Right ventricle myocardium superior (tissue), 1 donor: ENCODE measurements at regions not wholly inside any gene's neighbourhood (a gene's known extent, or its start where the extent isn't known, plus 50 kb on each side); places are given as distances from the start of the nearest gene placed in this dataset.

Experiments
- ATAC-seq: fragments of 200-7000 bp; cut with Tn5 transposase; one replicate; pipeline ENCODE4 v1.9.1; 2020; ENCODE audit warnings: mild to moderate bottlenecking; ENCODE audit not compliant: poor library complexity
- DNase-seq: peaks from one replicate; pipeline ENCODE4 v3.0.0-alpha.2; 2020
- intact Hi-C: fragments of 100-400 bp; cut with DNase I; formaldehyde crosslinking; loops from one replicate; pipeline ENCODE4 v1.11.2; 2022
- donor health status: DM: no; HTN: yes; CAD: no; lungs with severe emphysema.

- intact Hi-C loops, result no loop called here
- DNase-seq, result no peak
- ATAC-seq, result no peak
Measured at GRCh38 chr14:81811705-81812269, 278.1 kb upstream of the SEL1L start.

- no peak for DNase-seq
- intact Hi-C loops, result no loop called here
- ATAC-seq, result no peak
Measured at GRCh38 chr14:81818271-81818670, 284.6 kb upstream of the SEL1L start.

GRCh38 chr14:81819344-81819743 is 285.7 kb upstream of the SEL1L start:
- intact Hi-C loops, result no loop called here
- DNase-seq (no peak), ATAC-seq (no peak)

- ATAC-seq, result no peak
- no peak for DNase-seq
- intact Hi-C loops, result no loop called here
Measured at GRCh38 chr14:81819910-81820309, 286.3 kb upstream of the SEL1L start.

- DNase-seq (no peak), ATAC-seq (no peak)
- intact Hi-C loops, result no loop called here
Measured at GRCh38 chr14:81826081-81826480, 292.4 kb upstream of the SEL1L start.

GRCh38 chr14:81829447-81829846 is 295.8 kb upstream of the SEL1L start:
- no peak for ATAC-seq
- intact Hi-C loops, result no loop called here
- no peak for DNase-seq

- DNase-seq, result peak; percentile 79
- intact Hi-C loops, result no loop called here
- peak; percentile 99 for ATAC-seq
Measured at GRCh38 chr14:81831128-81831820, 297.6 kb upstream of the SEL1L start.

GRCh38 chr14:81834308-81834707 is 300.7 kb upstream of the SEL1L start:
- no peak for ATAC-seq
- intact Hi-C loops, result no loop called here
- no peak for DNase-seq

- no peak for ATAC-seq
- intact Hi-C loops, result no loop called here
- no peak for DNase-seq
Measured at GRCh38 chr14:81837304-81837703, 303.7 kb upstream of the SEL1L start.

- DNase-seq, result no peak
- intact Hi-C loops, result no loop called here
- no peak for ATAC-seq
Measured at GRCh38 chr14:81839056-81839455, 305.4 kb upstream of the SEL1L start.

- DNase-seq (no peak), ATAC-seq (no peak)
- intact Hi-C loops, result no loop called here
Measured at GRCh38 chr14:81841346-81841745, 307.7 kb upstream of the SEL1L start.

GRCh38 chr14:81849714-81850113 is 316.1 kb upstream of the SEL1L start:
- intact Hi-C loops, result no loop called here
- ATAC-seq (no peak), DNase-seq (no peak)

GRCh38 chr14:81855007-81855406 is 321.4 kb upstream of the SEL1L start:
- ATAC-seq (no peak), DNase-seq (no peak)
- intact Hi-C loops, result no loop called here

- DNase-seq, result no peak
- intact Hi-C loops, result no loop called here
- peak; percentile 59 for ATAC-seq
Measured at GRCh38 chr14:81859046-81859445, 325.4 kb upstream of the SEL1L start.

- ATAC-seq, result no peak
- DNase-seq, result no peak
- intact Hi-C loops, result no loop called here
Measured at GRCh38 chr14:81868172-81868571, 334.5 kb upstream of the SEL1L start.

- ATAC-seq (no peak), DNase-seq (no peak)
- intact Hi-C loops, result no loop called here
Measured at GRCh38 chr14:81871706-81872105, 338.1 kb upstream of the SEL1L start.

GRCh38 chr14:81884382-81884781 is 350.7 kb upstream of the SEL1L start:
- intact Hi-C loops, result no loop called here
- ATAC-seq (no peak), DNase-seq (no peak)

GRCh38 chr14:81886588-81886987 is 352.9 kb upstream of the SEL1L start:
- intact Hi-C loops, result no loop called here
- DNase-seq, result no peak
- ATAC-seq, result no peak

- DNase-seq, result no peak
- intact Hi-C loops, result no loop called here
- peak; percentile 84 for ATAC-seq
Measured at GRCh38 chr14:81889529-81889928, 355.9 kb upstream of the SEL1L start.

GRCh38 chr14:81890020-81890419 is 356.4 kb upstream of the SEL1L start:
- intact Hi-C loops, result no loop called here
- ATAC-seq, result peak; percentile 79
- DNase-seq, result no peak

GRCh38 chr14:81903477-81903876 is 369.8 kb upstream of the SEL1L start:
- no peak for DNase-seq
- intact Hi-C loops, result no loop called here
- ATAC-seq, result no peak
